Activated T-cell treated with anti-CD3 and anti-CD28 coated beads, Interleukin-2, amount 50 U/mL, for 72 hours (primary cell): ENCODE measurements at regions not wholly inside any gene's neighbourhood (a gene's known extent, or its start where the extent isn't known, plus 50 kb on each side); places are given as distances from the start of the nearest gene placed in this dataset.
"Not testable (repeated sequence)": the region's sequence is repeated elsewhere in the genome, so short reads cannot be mapped to it uniquely, and the experiment has no call there.

ENCODE experiments used
- ATAC-seq, 2 donors: fragments of 150-1000 bp; cut with Tn5 transposase; replicated peaks in 1 of 2; 2 replicates each; pipeline ENCODE4 v1.10.0; 2021; ENCODE audit warnings: moderate library complexity in 2 of 2, mild to moderate bottlenecking in 1 of 2
- DNase-seq, 2 donors: peaks; one replicate each; pipeline ENCODE4 v3.0.0; 2021 to 2022; ENCODE audit warnings: mixed read lengths in 1 of 2
- H3K27ac Mint-ChIP-seq: one replicate; pipeline ENCODE4 v1.8.0; 2022; ENCODE audit warnings: mild to moderate bottlenecking, moderate library complexity, mixed read lengths
- H3K27me3 Mint-ChIP-seq: one replicate; pipeline ENCODE4 v1.8.0; 2022; ENCODE audit warnings: low read depth, mixed read lengths
- H3K36me3 Mint-ChIP-seq, 2 donors: one replicate each; pipeline ENCODE4 v1.8.0; 2022; ENCODE audit warnings: mixed read lengths in 2 of 2, mild to moderate bottlenecking in 1 of 2; ENCODE audit not compliant: insufficient read depth in 2 of 2
- H3K4me1 Mint-ChIP-seq: one replicate; pipeline ENCODE4 v1.8.0; 2022; ENCODE audit warnings: low read depth, mixed read lengths
- H3K4me3 Mint-ChIP-seq, 2 donors: one replicate each; pipeline ENCODE4 v1.8.0; 2022; ENCODE audit warnings: mild to moderate bottlenecking in 2 of 2, mixed read lengths in 2 of 2, moderate library complexity in 2 of 2
- H3K9me3 Mint-ChIP-seq, 2 donors: one replicate each; pipeline ENCODE4 v1.8.0; 2022; ENCODE audit warnings: mixed read lengths in 2 of 2

DNA sequence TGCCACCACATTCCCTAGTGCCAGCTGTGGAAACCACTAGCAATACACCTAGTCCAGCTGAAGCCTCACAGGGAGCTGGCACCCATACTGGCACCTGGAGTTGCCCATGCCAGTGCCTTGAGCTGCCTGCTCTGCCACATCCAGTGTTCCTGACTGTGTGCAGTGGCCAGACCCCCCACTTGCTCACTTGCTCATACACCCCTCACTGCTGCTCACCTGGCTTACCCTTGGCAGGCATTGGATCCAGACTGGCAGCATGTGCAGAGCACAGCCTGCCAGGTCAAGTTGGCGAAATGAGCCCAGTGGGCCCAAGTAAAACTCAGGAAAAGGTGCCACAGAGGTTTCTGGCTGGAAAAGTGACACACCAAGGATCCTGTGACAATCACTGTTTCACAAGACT is 1618.6 kb upstream of the PRMT6 start:
- H3K4me3 Mint-ChIP-seq = no peak overlapping the region
- H3K27ac Mint-ChIP-seq = no peak overlapping the region
- peaks cover 1 to 2% of the 10 kb centered on the region in 2 donors for H3K36me3 Mint-ChIP-seq
- peaks cover 7 to 9% of the 10 kb centered on the region in 2 donors for H3K9me3 Mint-ChIP-seq
- DNase-seq (no peak), ATAC-seq (no peak)
- H3K27me3 Mint-ChIP-seq = no peaks in the 10 kb centered on the region
- no peaks in the 10 kb centered on the region for H3K4me1 Mint-ChIP-seq

DNA sequence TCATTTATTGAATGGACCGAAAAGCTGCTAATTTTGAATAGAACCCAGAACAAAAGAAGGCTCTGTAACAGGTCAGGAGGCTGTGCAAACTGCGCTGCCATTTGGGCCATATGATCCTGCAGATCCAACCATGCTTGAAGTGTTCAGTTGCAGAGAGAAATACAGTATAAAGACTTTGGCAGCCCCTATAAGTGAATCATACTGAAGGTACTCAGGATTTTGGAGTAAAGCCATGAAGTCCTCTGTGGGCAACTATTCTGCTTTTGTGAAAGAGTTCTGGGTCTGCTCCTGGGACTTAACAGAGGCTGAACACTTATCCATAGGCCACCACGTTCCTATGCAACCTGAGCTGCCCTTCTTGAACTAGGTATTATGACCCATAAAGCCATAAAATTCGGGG is 1613.6 kb upstream of the PRMT6 start:
- no peak for ATAC-seq
- H3K27me3 Mint-ChIP-seq = no peaks in the 10 kb centered on the region
- no peaks in the 10 kb centered on the region for H3K4me1 Mint-ChIP-seq
- no peak for DNase-seq
- H3K9me3 Mint-ChIP-seq = peaks cover 20 to 22% of the 10 kb centered on the region in 2 donors
- H3K36me3 Mint-ChIP-seq = peaks cover 1 to 3% of the 10 kb centered on the region in 2 donors
- no peak overlapping the region for H3K4me3 Mint-ChIP-seq
- H3K27ac Mint-ChIP-seq = no peak overlapping the region

DNA sequence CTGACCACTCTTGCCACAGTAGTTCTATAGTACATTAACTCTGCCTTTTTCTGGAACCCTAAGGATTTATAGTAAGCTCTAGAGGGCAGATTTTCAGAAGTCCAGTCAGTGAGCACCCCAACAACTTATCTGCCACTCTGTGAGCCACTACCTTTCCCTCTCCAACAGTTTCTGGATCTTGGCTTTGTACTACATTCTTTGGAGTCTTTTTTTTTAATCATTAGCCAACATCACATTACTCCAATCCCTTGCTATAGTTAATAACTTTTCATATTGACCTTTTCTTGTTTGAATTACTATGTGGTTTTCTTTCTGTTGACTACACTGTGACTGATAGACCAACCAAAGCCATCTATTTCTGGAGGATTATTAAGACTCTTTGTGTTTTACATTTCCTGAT is 1596.7 kb upstream of the PRMT6 start:
- ATAC-seq = no peak
- no peaks in the 10 kb centered on the region for H3K36me3 Mint-ChIP-seq

DNA sequence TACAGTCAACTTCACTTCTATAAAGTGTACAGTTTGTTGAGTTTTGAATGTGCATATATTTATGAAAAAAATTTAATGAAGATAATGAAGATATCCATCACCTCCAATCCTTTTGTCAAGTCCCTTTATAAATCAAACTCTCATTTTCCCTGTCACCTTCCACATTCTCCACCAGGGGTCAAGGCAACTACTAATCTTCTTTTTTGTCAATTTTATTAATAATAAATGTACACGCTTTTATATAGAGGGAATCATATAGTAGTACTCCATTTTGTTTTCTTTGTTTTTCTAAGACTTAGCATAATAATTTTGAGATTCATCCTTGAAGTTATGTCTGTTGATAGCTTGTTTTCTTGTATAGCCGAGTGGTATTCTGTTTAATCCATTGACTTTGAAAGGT is 1594.2 kb upstream of the PRMT6 start:
- no peak overlapping the region for H3K27ac Mint-ChIP-seq
- no peak for ATAC-seq
- H3K9me3 Mint-ChIP-seq = peaks cover 5 to 6% of the 10 kb centered on the region in 2 donors
- DNase-seq = no peak
- no peaks in the 10 kb centered on the region for H3K36me3 Mint-ChIP-seq
- H3K27me3 Mint-ChIP-seq = no peaks in the 10 kb centered on the region
- no peaks in the 10 kb centered on the region for H3K4me1 Mint-ChIP-seq
- no peak overlapping the region for H3K4me3 Mint-ChIP-seq

More for the DNA sequence above, 1596.7 kb upstream of the PRMT6 start:
- Mint-ChIP-seq H3K4me3 (no peak overlapping the region), H3K27me3 (no peaks in the 10 kb centered on the region), H3K9me3 (peaks cover under 1 to 3% of the 10 kb centered on the region in 2 donors), H3K4me1 (no peaks in the 10 kb centered on the region), H3K27ac (no peak overlapping the region)
- no peak for DNase-seq

DNA sequence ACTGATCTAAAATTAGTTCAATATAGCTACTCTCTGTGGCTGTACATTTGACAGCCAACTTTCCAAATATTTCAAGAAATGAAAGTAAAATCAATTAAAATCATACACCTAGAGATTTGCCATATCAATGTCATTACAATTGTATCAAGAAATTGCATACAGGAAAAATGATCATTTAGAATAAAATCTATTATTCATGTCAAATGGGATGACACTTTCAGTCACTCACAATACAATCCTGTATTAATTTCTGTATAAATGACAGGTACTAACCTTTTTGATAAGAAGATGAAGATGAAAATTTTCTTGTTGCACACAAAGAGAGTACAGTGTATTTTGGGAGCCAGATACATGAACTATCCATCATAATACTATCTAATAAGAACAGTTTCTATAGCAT is 1588.9 kb upstream of the PRMT6 start:
- no peak for DNase-seq
- no peaks in the 10 kb centered on the region for H3K4me1 Mint-ChIP-seq
- ATAC-seq = no peak
- no peaks in the 10 kb centered on the region for H3K36me3 Mint-ChIP-seq
- H3K9me3 Mint-ChIP-seq = peaks cover 8 to 10% of the 10 kb centered on the region in 2 donors
- H3K4me3 Mint-ChIP-seq = no peak overlapping the region
- no peaks in the 10 kb centered on the region for H3K27me3 Mint-ChIP-seq
- H3K27ac Mint-ChIP-seq = no peak overlapping the region

DNA sequence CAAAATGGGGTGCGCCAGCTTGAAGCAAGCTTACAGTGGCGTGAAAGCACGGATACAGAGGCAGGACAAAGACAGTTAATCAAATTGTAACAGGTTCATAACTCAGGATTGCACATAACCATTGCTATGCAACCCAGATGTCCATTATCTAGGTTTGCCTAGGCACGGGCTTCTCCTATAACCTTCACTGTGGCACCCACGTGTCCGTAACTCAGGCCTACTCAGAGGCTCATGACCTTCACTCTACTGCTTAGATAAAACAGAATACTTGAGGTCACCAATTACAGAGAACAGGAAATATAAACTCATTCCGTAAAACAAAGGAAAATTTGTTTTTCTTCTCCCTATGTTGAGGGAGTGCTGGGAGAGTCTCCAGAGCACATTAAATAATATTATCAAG is 1585.9 kb upstream of the PRMT6 start:
- not testable (repeated sequence) for H3K36me3 Mint-ChIP-seq, H3K4me1 Mint-ChIP-seq, ATAC-seq, H3K9me3 Mint-ChIP-seq, H3K4me3 Mint-ChIP-seq, H3K27me3 Mint-ChIP-seq, DNase-seq, H3K27ac Mint-ChIP-seq

DNA sequence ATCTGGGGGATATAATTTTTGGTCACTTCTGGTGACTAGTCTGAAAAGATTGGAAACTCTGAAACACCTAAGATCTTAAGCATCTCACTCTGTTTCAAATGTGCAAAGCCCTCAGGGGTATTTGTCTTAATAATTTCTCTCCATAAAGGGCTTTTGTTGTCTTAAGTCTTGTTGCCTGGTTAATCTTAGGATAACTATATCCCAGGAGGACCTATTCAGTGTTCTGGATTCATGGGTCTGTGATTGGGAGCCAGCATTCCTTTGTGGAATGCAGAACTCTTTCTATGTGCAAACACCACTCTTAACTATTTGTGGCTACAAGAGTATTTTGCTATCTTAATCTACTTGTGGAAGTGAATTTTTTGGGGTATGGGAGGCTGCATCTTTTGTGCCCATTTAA is 1573.0 kb upstream of the PRMT6 start:
- no peaks in the 10 kb centered on the region for H3K27me3 Mint-ChIP-seq
- H3K36me3 Mint-ChIP-seq = no peaks in the 10 kb centered on the region
- DNase-seq = no peak
- no peak for ATAC-seq
- H3K9me3 Mint-ChIP-seq = peaks cover 10% of the 10 kb centered on the region in 2 donors
- H3K27ac Mint-ChIP-seq = no peak overlapping the region
- no peaks in the 10 kb centered on the region for H3K4me1 Mint-ChIP-seq
- H3K4me3 Mint-ChIP-seq = no peak overlapping the region

DNA sequence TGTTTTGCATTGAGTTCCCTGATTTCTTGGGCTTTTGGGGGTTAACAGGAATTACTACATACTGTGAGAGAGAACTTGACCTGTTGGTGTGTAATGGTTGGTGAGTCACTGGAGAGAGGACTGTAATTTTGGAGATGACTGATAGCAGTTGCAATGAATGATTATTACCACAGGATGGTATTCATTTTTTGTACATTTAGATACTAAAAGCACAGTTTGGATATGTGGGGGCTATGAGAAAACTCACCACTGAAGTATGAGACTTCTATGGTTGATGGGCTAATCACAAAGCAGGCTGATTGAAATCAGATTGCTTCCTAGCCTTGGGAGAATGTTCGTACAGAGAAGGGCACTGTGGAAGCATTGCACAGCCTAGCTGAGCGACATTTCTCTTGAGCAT is 1571.3 kb upstream of the PRMT6 start:
- Mint-ChIP-seq H3K27me3 (no peaks in the 10 kb centered on the region), H3K4me1 (no peaks in the 10 kb centered on the region), H3K4me3 (no peak overlapping the region), H3K36me3 (no peaks in the 10 kb centered on the region), H3K27ac (no peak overlapping the region), H3K9me3 (peaks cover 10% of the 10 kb centered on the region in 2 donors)
- ATAC-seq (no peak), DNase-seq (no peak)

DNA sequence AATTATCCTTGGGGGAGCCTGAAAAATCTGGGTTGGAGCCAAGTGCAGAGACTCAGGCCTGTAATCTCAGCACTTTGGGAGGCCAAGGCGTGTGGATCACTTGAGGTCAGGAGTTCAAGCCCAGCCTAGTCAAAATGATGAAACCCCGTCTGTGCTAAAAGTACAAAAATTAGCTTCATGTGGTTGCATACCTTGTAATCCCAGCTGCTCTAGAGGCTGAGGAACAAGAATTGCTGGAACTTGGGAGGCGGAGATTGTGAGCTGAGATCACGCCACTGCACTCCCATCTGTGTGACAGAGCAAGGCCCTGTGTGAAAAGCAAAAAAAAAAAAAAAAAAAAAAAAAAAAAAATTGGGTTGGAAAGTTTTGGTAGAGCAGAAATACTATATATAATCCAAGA is 1563.6 kb upstream of the PRMT6 start:
- H3K27me3 Mint-ChIP-seq = no peaks in the 10 kb centered on the region
- ATAC-seq (no peak), DNase-seq (no peak)
- H3K36me3 Mint-ChIP-seq = peaks cover 0 to 3% of the 10 kb centered on the region in 2 donors
- H3K4me1 Mint-ChIP-seq = no peaks in the 10 kb centered on the region
- no peak overlapping the region for H3K4me3 Mint-ChIP-seq
- H3K27ac Mint-ChIP-seq = no peak overlapping the region
- H3K9me3 Mint-ChIP-seq = peaks cover 5 to 7% of the 10 kb centered on the region in 2 donors

DNA sequence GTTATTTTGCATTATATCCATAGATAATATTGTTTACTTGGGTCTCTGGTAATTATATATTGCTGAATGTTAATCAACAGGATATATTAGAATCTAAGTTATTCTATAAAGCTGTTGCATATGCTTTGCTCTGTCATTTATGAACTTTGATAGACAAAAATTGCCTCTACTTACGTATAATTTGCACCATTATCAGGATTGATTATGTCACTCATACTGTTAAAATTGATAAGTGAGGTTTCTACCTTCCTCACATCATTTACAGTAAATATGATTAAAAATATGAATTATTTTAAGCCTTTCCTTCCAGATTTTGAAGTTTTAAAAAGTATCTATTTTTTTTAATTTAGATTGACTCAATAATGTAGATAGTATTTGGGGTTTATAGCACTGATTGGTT is 1540.4 kb upstream of the PRMT6 start:
- no peak overlapping the region for H3K27ac Mint-ChIP-seq
- no peaks in the 10 kb centered on the region for H3K27me3 Mint-ChIP-seq
- H3K9me3 Mint-ChIP-seq = no peaks in the 10 kb centered on the region
- DNase-seq = no peak
- H3K36me3 Mint-ChIP-seq = no peaks in the 10 kb centered on the region
- no peaks in the 10 kb centered on the region for H3K4me1 Mint-ChIP-seq
- ATAC-seq = no peak
- H3K4me3 Mint-ChIP-seq = no peak overlapping the region

DNA sequence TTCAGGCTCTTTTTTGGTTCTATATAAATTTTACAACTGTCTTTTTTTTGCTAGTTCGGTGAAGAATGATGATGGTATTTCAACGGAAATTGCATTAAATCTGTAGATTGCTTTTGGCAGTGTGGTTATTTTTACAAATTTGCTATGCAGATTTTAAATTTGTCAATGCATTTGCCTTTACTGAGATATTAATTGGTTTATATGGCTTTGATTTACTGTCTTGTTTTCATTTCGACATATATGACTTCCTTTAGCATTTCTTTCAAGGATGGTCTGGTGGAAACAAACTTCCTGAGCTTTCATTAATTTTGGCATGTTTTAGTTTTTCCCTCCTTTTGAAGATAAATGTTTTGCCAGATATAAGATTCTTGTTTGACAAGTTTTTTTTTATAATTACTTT is 1522.5 kb upstream of the PRMT6 start:
- no peaks in the 10 kb centered on the region for H3K4me1 Mint-ChIP-seq
- H3K9me3 Mint-ChIP-seq = peaks cover 8 to 14% of the 10 kb centered on the region in 2 donors
- H3K27ac Mint-ChIP-seq = no peak overlapping the region
- no peak for DNase-seq
- H3K36me3 Mint-ChIP-seq = no peaks in the 10 kb centered on the region
- no peaks in the 10 kb centered on the region for H3K27me3 Mint-ChIP-seq
- no peak overlapping the region for H3K4me3 Mint-ChIP-seq
- ATAC-seq = no peak

DNA sequence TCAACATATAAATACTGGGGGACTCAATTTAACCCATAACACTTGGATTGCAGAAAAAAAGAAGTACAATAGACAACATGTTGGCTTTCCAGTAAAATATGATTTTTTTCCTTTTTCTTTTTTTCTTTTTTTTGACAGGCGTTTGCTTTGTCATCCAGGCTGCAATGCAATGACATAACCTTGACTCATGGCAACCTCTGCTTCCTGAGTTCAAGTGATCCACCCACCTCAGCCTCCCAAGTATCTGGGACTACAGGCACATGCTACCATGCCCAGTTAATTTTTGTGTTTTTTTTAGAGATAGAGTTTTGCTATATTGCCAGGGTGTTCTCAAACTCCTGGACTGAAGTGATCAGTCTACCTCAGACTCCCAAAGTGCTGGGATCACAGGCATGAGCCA is 1512.0 kb upstream of the PRMT6 start:
- no peak for ATAC-seq
- no peak overlapping the region for H3K27ac Mint-ChIP-seq
- H3K4me3 Mint-ChIP-seq = no peak overlapping the region
- H3K36me3 Mint-ChIP-seq = no peaks in the 10 kb centered on the region
- no peaks in the 10 kb centered on the region for H3K4me1 Mint-ChIP-seq
- DNase-seq = no peak
- H3K27me3 Mint-ChIP-seq = no peaks in the 10 kb centered on the region
- peaks cover 5 to 9% of the 10 kb centered on the region in 2 donors for H3K9me3 Mint-ChIP-seq

DNA sequence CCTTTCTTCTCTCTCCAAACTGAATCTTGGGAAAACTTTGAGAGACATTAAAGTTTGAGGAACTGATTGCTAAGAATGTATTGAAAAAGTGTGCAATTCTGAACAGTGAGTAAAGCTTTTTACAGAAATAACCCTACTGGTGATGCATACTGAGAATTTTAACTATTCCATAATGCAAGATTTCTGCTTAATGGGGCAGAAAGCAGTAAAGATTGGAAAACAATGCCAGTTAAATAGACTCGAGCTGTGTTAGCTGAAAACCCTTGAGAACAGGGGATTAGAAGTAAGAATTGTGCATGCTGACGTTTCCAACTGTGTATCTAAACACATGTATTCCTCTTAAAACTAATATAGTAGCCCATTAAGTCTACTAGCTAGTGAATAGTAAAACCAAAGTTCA is 1500.2 kb upstream of the PRMT6 start:
- no peak for DNase-seq
- Mint-ChIP-seq H3K27ac (no peak overlapping the region), H3K4me3 (no peak overlapping the region), H3K27me3 (no peaks in the 10 kb centered on the region), H3K36me3 (no peaks in the 10 kb centered on the region), H3K4me1 (no peaks in the 10 kb centered on the region), H3K9me3 (peaks cover 6 to 9% of the 10 kb centered on the region in 2 donors)
- no peak for ATAC-seq

DNA sequence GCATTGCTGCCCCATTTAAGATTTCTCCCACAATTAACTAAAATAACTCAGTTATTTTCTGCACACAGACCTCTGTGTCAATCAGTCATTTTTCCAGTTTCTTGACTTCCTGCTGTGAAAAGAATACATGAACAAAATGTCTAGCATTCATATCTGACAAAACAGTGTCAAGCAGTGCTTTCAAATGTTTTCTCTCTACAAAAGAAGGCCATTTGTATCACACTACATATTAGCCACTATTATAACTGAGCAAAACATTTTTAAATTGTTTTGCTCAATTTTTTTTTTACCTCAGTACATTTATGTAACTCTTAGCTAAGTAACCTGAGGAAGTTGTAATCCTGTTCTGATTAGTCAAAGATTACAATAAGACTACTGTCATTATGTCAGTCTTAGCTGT is 1498.5 kb upstream of the PRMT6 start:
- no peaks in the 10 kb centered on the region for H3K27me3 Mint-ChIP-seq
- peaks cover 6 to 11% of the 10 kb centered on the region in 2 donors for H3K9me3 Mint-ChIP-seq
- DNase-seq (no peak), ATAC-seq (no peak)
- H3K36me3 Mint-ChIP-seq = no peaks in the 10 kb centered on the region
- no peak overlapping the region for H3K4me3 Mint-ChIP-seq
- no peaks in the 10 kb centered on the region for H3K4me1 Mint-ChIP-seq
- no peak overlapping the region for H3K27ac Mint-ChIP-seq
